HUES6 (cell line): ENCODE measurements at regions not wholly inside any gene's neighbourhood (a gene's known extent, or its start where the extent isn't known, plus 50 kb on each side); places are given as distances from the start of the nearest gene placed in this dataset.

Experiments used
- H3K27ac ChIP-seq: 2 replicates; pipeline ENCODE4 v1.7.0; 2013; ENCODE audit warnings: low read depth, mild to moderate bottlenecking, low read length, inconsistent platforms
- H3K27me3 ChIP-seq: 2 replicates; pipeline ENCODE4 v1.6.1; 2013; ENCODE audit warnings: low read length; ENCODE audit not compliant: control insufficient read depth, insufficient read depth
- H3K36me3 ChIP-seq: 2 replicates; pipeline ENCODE4 v1.6.1; 2013; ENCODE audit warnings: low read length; ENCODE audit not compliant: control insufficient read depth, insufficient read depth
- H3K4me1 ChIP-seq: 2 replicates; pipeline ENCODE4 v1.6.1; 2013; ENCODE audit warnings: low read length; ENCODE audit not compliant: control insufficient read depth, insufficient read depth
- H3K4me3 ChIP-seq: 2 replicates; pipeline ENCODE4 v1.5.1; 2013; ENCODE audit warnings: low read depth, low read length
- H3K9ac ChIP-seq: one replicate; pipeline ENCODE4 v1.6.1; 2013; ENCODE audit warnings: mild to moderate bottlenecking, low read length
- H3K9me3 ChIP-seq: 2 replicates; pipeline ENCODE4 v1.6.1; 2013; ENCODE audit warnings: low read depth, low read length; ENCODE audit not compliant: control insufficient read depth, insufficient read depth

GRCh38 chr2:160731856-160732255 is 238.2 kb upstream of the RBMS1 start:
- Histone ChIP-seq H3K27me3 (no peaks in the 10 kb centered on the region), H3K9me3 (no peaks in the 10 kb centered on the region), H3K4me1 (peaks cover 26% of the 10 kb centered on the region), H3K36me3 (no peaks in the 10 kb centered on the region), H3K27ac (no peak overlapping the region), H3K4me3 (no peak overlapping the region), H3K9ac (no peak overlapping the region)

- Histone ChIP-seq H3K27ac (no peak overlapping the region), H3K36me3 (no peaks in the 10 kb centered on the region), H3K4me1 (peaks cover 21% of the 10 kb centered on the region; the same call in 1 of the 2 replicates), H3K27me3 (no peaks in the 10 kb centered on the region), H3K9ac (no peak overlapping the region), H3K9me3 (no peaks in the 10 kb centered on the region), H3K4me3 (no peak overlapping the region)
These were observed 242.1 kb upstream of the RBMS1 start for GRCh38 chr2:160735696-160736095.

GRCh38 chr2:160736148-160737028 is 242.8 kb upstream of the RBMS1 start:
- no peak overlapping the region for H3K4me3 ChIP-seq
- H3K9ac ChIP-seq, result no peak overlapping the region
- no peaks in the 10 kb centered on the region for H3K9me3 ChIP-seq
- H3K27ac ChIP-seq, result no peak overlapping the region
- H3K27me3 ChIP-seq, result no peaks in the 10 kb centered on the region
- H3K36me3 ChIP-seq, result no peaks in the 10 kb centered on the region
- H3K4me1 ChIP-seq, result peaks cover 14% of the 10 kb centered on the region; the same call in 1 of the 2 replicates

- Histone ChIP-seq H3K27ac (no peak overlapping the region), H3K36me3 (no peaks in the 10 kb centered on the region), H3K4me1 (peaks cover 7% of the 10 kb centered on the region; the same call in 1 of the 2 replicates), H3K27me3 (no peaks in the 10 kb centered on the region), H3K9ac (no peak overlapping the region), H3K4me3 (no peak overlapping the region), H3K9me3 (no peaks in the 10 kb centered on the region)
These were observed 243.6 kb upstream of the RBMS1 start for GRCh38 chr2:160737247-160737646.

- no peak overlapping the region for H3K4me3 ChIP-seq
- H3K36me3 ChIP-seq, result no peaks in the 10 kb centered on the region
- no peak overlapping the region for H3K9ac ChIP-seq
- H3K27ac ChIP-seq, result no peak overlapping the region
- 0 out of 2 replicates have a peak, but pooled peaks cover 5% of the 10 kb centered on the region for H3K4me1 ChIP-seq
- H3K27me3 ChIP-seq, result no peaks in the 10 kb centered on the region
- H3K9me3 ChIP-seq, result no peaks in the 10 kb centered on the region
These were observed 247.7 kb upstream of the RBMS1 start for GRCh38 chr2:160741271-160741670.

- Histone ChIP-seq H3K27me3 (no peaks in the 10 kb centered on the region), H3K9me3 (no peaks in the 10 kb centered on the region), H3K9ac (no peak overlapping the region), H3K4me1 (0 out of 2 replicates have a peak, but pooled peaks cover 2% of the 10 kb centered on the region), H3K36me3 (no peaks in the 10 kb centered on the region), H3K27ac (no peak overlapping the region), H3K4me3 (no peak overlapping the region)
These were observed 248.2 kb upstream of the RBMS1 start for GRCh38 chr2:160741815-160742214.

GRCh38 chr2:160742667-160743066 is 249.1 kb upstream of the RBMS1 start:
- H3K4me1 ChIP-seq, result no peaks in the 10 kb centered on the region
- no peak overlapping the region for H3K27ac ChIP-seq
- H3K27me3 ChIP-seq, result no peaks in the 10 kb centered on the region
- no peak overlapping the region for H3K9ac ChIP-seq
- H3K36me3 ChIP-seq, result no peaks in the 10 kb centered on the region
- no peak overlapping the region for H3K4me3 ChIP-seq
- H3K9me3 ChIP-seq, result no peaks in the 10 kb centered on the region

- Histone ChIP-seq H3K9ac (no peak overlapping the region), H3K27me3 (no peaks in the 10 kb centered on the region), H3K36me3 (no peaks in the 10 kb centered on the region), H3K9me3 (no peaks in the 10 kb centered on the region), H3K4me3 (no peak overlapping the region), H3K27ac (no peak overlapping the region), H3K4me1 (no peaks in the 10 kb centered on the region; the same call in 1 of the 2 replicates)
These were observed 254.0 kb upstream of the RBMS1 start for GRCh38 chr2:160747501-160748170.

- Histone ChIP-seq H3K36me3 (no peaks in the 10 kb centered on the region), H3K27ac (no peak overlapping the region), H3K4me1 (no peaks in the 10 kb centered on the region; the same call in 1 of the 2 replicates), H3K27me3 (no peaks in the 10 kb centered on the region), H3K4me3 (no peak overlapping the region), H3K9ac (no peak overlapping the region), H3K9me3 (peaks cover 10% of the 10 kb centered on the region)
These were observed 257.4 kb upstream of the RBMS1 start for GRCh38 chr2:160751021-160751420.

- H3K36me3 ChIP-seq, result no peaks in the 10 kb centered on the region
- H3K4me3 ChIP-seq, result no peak overlapping the region
- no peaks in the 10 kb centered on the region for H3K27me3 ChIP-seq
- H3K9me3 ChIP-seq, result peaks cover 10% of the 10 kb centered on the region
- no peak overlapping the region for H3K27ac ChIP-seq
- no peaks in the 10 kb centered on the region; the same call in 1 of the 2 replicates for H3K4me1 ChIP-seq
- H3K9ac ChIP-seq, result no peak overlapping the region
These were observed 259.1 kb upstream of the RBMS1 start for GRCh38 chr2:160752475-160753330.
